A549 (cell line): ENCODE measurements at regions not wholly inside any gene's neighbourhood (a gene's known extent, or its start where the extent isn't known, plus 50 kb on each side); places are given as distances from the start of the nearest gene placed in this dataset.

ENCODE experiments used
- ATAC-seq, 2 experiments: fragments of 200-7000 bp in 1 of 2; fragments of >200 bp in 1 of 2; cut with Nextera tagmentation in 1 of 2; cut with Tn5 transposase in 1 of 2; 3 replicates each; pipeline versions ENCODE4 v1.8.0 to v1.9.1; 2018 to 2020; ENCODE audit warnings: mild to moderate bottlenecking in 1 of 2, moderate library complexity in 1 of 2
- CTCF ChIA-PET: fragments of 300-600 bp; sonication (Branson Sonifier 250); formaldehyde crosslinking; extraction: SDS; loops from one replicate; lab custom pipeline; 2021; ENCODE audit warnings: antibody characterized with exemption, inconsistent platforms; lab: Yijun Ruan, JAX
- POLR2A ChIA-PET: fragments of 350-600 bp; formaldehyde crosslinking; extraction: SDS; loops from one replicate; lab custom pipeline; 2021; ENCODE audit warnings: antibody characterized with exemption, inconsistent platforms; lab: Yijun Ruan, JAX
- DNase-seq, 2 experiments: peaks; one replicate each; pipeline versions ENCODE4 v3.0.0 to v3.0.0-alpha.2; 2011 to 2016; ENCODE audit warnings: low read depth in 1 of 2, low spot score in 1 of 2
- FAIRE-seq: peaks from 2 replicates; lab custom pipeline; 2011; peaks lifted over from hg19 to GRCh38; lab: Jason Lieb, UNC
- H3K27ac ChIP-seq, 2 experiments: fragments of >200 bp; sonication (Bioruptor Twin); formaldehyde crosslinking; 3 replicates each; pipeline ENCODE4 v1.5.1; 2016 to 2017
- H3K4me1 ChIP-seq: fragments of >200 bp; sonication (Bioruptor Twin); formaldehyde crosslinking; 3 replicates; pipeline ENCODE4 v1.6.1; 2016
- H3K4me2 ChIP-seq: fragments of >200 bp; sonication (Bioruptor Twin); formaldehyde crosslinking; 3 replicates; pipeline ENCODE4 v1.6.1; 2016
- H3K4me3 ChIP-seq: fragments of >200 bp; sonication (Bioruptor Twin); formaldehyde crosslinking; 3 replicates; pipeline ENCODE4 v1.5.1; 2016
- H3K9me3 ChIP-seq: fragments of >200 bp; sonication (Bioruptor Twin); formaldehyde crosslinking; 3 replicates; pipeline ENCODE4 v1.6.1; 2016
- CEBPB ChIP-seq, 2 experiments: fragments of >200 bp in 1 of 2; sonication (Bioruptor Twin) in 1 of 2; formaldehyde crosslinking in 1 of 2; IDR thresholded peaks; 2 replicates each; pipeline ENCODE4 v1.6.1; 2012 to 2016
- EHF ChIP-seq: fragments of 250-450 bp; sonication (Bioruptor Pico); IDR thresholded peaks from 2 replicates; pipeline ENCODE4 v1.5.0; 2020; ENCODE audit warnings: mild to moderate bottlenecking
- FOSB ChIP-seq: fragments of 250-450 bp; sonication (Bioruptor Pico); IDR thresholded peaks from 2 replicates; pipeline ENCODE4 v1.5.0; 2020; ENCODE audit warnings: mild to moderate bottlenecking, moderate library complexity
- MYC ChIP-seq: IDR thresholded peaks from 2 replicates; pipeline ENCODE4 v1.6.1; 2012; ENCODE audit warnings: mild to moderate bottlenecking, inconsistent platforms, low read length, improper control_type of control experiment, borderline replicate concordance
- RCOR1 ChIP-seq: fragments of 150-350 bp; IDR thresholded peaks from 2 replicates; pipeline ENCODE4 v1.6.1; 2014; ENCODE audit warnings: antibody characterized with exemption, low read length, low read depth
- SREBF2 ChIP-seq: fragments of 450-650 bp; IDR thresholded peaks from 2 replicates; pipeline ENCODE4 v1.6.1; 2014; ENCODE audit warnings: mild to moderate bottlenecking, moderate library complexity
- WGBS: methylation state at CpG from one replicate; pipeline ENCODE4 v1.1.6; 2017; ENCODE audit errors: missing lambda C conversion rate; 5-methylcytosine and 5-hydroxymethylcytosine counted together
- TF ChIP-seq, protein P1 (sequence below): fragments of >200 bp; sonication (Bioruptor Twin); formaldehyde crosslinking; IDR thresholded peaks from 3 replicates; pipeline ENCODE4 v1.5.1; 2016
- TF ChIP-seq, protein P2 (sequence below): fragments of 200-600 bp; sonication (generic); IDR thresholded peaks from 2 replicates; pipeline ENCODE4 v1.6.1; 2016; ENCODE audit warnings: antibody characterized with exemption, mild to moderate bottlenecking, moderate library complexity
- TF ChIP-seq, protein P3 (sequence below): fragments of 150-350 bp; IDR thresholded peaks from 2 replicates; pipeline ENCODE4 v1.6.1; 2014; ENCODE audit warnings: low read depth, mild to moderate bottlenecking, low read length

DNA sequence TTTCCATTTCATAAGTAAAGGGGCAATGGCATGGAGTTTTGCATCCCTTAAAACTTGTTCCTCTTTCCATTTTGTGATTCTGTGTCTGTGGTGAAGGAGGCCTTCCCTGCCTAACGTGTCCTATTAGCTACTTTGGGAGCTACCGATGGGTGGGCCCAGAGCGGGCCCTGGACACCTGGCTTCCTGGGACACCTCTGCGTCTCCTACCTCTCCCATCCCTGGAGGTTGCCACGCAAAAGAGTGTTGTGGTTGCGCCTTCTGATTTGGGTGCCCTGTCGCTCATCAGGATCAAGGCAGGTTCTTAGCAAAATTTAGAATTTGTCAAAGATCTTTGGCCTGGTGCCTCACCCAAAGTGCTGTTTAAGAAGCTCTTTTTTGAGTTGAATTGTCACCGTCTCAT, 116.4 kb upstream of the CACNA1E start:
- H3K9me3 ChIP-seq: peaks cover 8% of the 10 kb centered on the region
- POLR2A ChIA-PET: no interaction called here
- H3K4me3 ChIP-seq: no peak overlapping the region
- H3K27ac ChIP-seq: no peak overlapping the region
- DNase-seq (no peak), FAIRE-seq (no peak), ATAC-seq (no peak)
- CTCF ChIA-PET: interaction anchor here (1.5 to 1.7 kb wide), 2 partner anchors 9 to 58 kb away, joined by 3 to 6 read pairs; no protein-coding TSS in a partner anchor
- 73% methylated on average over 8 of the region's 8 CpGs for WGBS
- H3K4me1 ChIP-seq: no peaks in the 10 kb centered on the region
- H3K4me2 ChIP-seq: no peak overlapping the region
- no peak for TF ChIP-seq EHF (CRISPR knock-in tag)
- TF ChIP-seq, protein P1, sequence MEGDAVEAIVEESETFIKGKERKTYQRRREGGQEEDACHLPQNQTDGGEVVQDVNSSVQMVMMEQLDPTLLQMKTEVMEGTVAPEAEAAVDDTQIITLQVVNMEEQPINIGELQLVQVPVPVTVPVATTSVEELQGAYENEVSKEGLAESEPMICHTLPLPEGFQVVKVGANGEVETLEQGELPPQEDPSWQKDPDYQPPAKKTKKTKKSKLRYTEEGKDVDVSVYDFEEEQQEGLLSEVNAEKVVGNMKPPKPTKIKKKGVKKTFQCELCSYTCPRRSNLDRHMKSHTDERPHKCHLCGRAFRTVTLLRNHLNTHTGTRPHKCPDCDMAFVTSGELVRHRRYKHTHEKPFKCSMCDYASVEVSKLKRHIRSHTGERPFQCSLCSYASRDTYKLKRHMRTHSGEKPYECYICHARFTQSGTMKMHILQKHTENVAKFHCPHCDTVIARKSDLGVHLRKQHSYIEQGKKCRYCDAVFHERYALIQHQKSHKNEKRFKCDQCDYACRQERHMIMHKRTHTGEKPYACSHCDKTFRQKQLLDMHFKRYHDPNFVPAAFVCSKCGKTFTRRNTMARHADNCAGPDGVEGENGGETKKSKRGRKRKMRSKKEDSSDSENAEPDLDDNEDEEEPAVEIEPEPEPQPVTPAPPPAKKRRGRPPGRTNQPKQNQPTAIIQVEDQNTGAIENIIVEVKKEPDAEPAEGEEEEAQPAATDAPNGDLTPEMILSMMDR: no peak
- no peak for TF ChIP-seq MYC
- TF ChIP-seq, protein P2, sequence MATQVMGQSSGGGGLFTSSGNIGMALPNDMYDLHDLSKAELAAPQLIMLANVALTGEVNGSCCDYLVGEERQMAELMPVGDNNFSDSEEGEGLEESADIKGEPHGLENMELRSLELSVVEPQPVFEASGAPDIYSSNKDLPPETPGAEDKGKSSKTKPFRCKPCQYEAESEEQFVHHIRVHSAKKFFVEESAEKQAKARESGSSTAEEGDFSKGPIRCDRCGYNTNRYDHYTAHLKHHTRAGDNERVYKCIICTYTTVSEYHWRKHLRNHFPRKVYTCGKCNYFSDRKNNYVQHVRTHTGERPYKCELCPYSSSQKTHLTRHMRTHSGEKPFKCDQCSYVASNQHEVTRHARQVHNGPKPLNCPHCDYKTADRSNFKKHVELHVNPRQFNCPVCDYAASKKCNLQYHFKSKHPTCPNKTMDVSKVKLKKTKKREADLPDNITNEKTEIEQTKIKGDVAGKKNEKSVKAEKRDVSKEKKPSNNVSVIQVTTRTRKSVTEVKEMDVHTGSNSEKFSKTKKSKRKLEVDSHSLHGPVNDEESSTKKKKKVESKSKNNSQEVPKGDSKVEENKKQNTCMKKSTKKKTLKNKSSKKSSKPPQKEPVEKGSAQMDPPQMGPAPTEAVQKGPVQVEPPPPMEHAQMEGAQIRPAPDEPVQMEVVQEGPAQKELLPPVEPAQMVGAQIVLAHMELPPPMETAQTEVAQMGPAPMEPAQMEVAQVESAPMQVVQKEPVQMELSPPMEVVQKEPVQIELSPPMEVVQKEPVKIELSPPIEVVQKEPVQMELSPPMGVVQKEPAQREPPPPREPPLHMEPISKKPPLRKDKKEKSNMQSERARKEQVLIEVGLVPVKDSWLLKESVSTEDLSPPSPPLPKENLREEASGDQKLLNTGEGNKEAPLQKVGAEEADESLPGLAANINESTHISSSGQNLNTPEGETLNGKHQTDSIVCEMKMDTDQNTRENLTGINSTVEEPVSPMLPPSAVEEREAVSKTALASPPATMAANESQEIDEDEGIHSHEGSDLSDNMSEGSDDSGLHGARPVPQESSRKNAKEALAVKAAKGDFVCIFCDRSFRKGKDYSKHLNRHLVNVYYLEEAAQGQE: no peak
- no peak for TF ChIP-seq SREBF2

DNA sequence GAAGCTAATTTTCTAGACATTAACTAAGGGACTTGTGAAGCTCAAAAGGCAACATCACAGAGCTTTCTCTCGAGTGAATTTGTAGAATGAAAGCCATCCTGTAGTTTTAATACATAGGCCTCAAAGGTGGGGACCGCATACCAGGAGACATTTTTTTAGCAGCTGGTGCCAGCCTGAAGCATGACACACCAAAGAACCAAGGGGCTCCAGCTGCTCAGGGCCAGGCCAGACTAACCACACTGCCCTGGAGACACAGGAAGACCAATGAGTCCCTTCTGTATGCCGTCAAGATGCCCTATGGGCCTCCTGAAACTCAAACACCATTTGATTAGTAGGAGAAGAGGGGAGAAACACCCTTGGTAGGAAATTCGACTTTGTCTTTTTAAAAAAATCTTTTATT, 113.9 kb upstream of the CACNA1E start:
- Histone ChIP-seq H3K4me3 (no peak overlapping the region), H3K9me3 (peaks cover 13% of the 10 kb centered on the region), H3K27ac (no peak overlapping the region), H3K4me2 (no peak overlapping the region), H3K4me1 (no peaks in the 10 kb centered on the region)
- ChIA-PET POLR2A (no interaction called here), CTCF (interaction anchor here (0.6 kb wide), 1 partner anchor 50 kb away, joined by 5 read pairs; no protein-coding TSS in a partner anchor)
- DNase-seq: no peak
- FAIRE-seq: no peak
- no peak for ATAC-seq
- WGBS: 32% methylated on average over 4 of the region's 4 CpGs
- TF ChIP-seq, protein P3, sequence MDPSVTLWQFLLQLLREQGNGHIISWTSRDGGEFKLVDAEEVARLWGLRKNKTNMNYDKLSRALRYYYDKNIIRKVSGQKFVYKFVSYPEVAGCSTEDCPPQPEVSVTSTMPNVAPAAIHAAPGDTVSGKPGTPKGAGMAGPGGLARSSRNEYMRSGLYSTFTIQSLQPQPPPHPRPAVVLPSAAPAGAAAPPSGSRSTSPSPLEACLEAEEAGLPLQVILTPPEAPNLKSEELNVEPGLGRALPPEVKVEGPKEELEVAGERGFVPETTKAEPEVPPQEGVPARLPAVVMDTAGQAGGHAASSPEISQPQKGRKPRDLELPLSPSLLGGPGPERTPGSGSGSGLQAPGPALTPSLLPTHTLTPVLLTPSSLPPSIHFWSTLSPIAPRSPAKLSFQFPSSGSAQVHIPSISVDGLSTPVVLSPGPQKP: no peak
- TF ChIP-seq RCOR1: no peak

DNA sequence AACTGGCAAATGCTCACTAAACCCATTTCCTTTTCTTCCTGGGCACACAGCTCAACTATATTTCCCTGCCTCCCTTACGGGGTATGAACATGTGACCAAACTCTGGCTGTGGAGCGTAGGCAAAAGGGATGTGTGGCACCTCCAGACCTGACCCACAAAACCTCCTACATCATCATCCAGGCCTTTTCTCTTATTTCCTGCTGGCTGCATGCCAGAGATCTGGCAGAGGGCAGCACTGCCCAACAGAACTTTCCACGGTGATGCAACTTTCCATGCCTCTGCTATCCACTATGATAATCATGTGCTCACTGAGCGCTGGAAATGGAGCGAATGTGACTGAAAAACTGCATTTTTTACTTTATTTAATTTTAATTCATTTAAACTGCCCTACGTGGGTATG, 99.6 kb upstream of the CACNA1E start:
- H3K4me3 ChIP-seq: no peak overlapping the region
- H3K4me1 ChIP-seq: no peaks in the 10 kb centered on the region
- H3K27ac ChIP-seq: no peak overlapping the region
- no peak overlapping the region for H3K4me2 ChIP-seq
- TF ChIP-seq, protein P2: no peak
- TF ChIP-seq CEBPB (IDR thresholded peaks at IDR 0.05): peak in 1 of 2 experiments; percentile 23; a peak in 1 of 4 replicates
- no peak for TF ChIP-seq FOSB (CRISPR knock-in tag)
- TF ChIP-seq RCOR1: no peak
- TF ChIP-seq, all 56 proteins: peak for 1
- DNase-seq (peak in 1 of 2 experiments; percentile 25), FAIRE-seq (no peak), ATAC-seq (peak in 1 of 2 experiments; percentile 37; a peak in 3 of 6 replicates)
- CTCF ChIA-PET: interaction anchor here (1.0 to 1.4 kb wide), 2 partner anchors 17 to 41 kb away, joined by 3 to 4 read pairs; no protein-coding TSS in a partner anchor
- POLR2A ChIA-PET: no interaction called here
- 34% methylated on average over 6 of the region's 6 CpGs for WGBS
- H3K9me3 ChIP-seq: no peaks in the 10 kb centered on the region
